K562 (cell line): ENCODE measurements at regions not wholly inside any gene's neighbourhood (a gene's known extent, or its start where the extent isn't known, plus 50 kb on each side); places are given as distances from the start of the nearest gene placed in this dataset.

Source experiments
- ATAC-seq: fragments of 200-7000 bp; cut with Tn5 transposase; 3 replicates; pipeline ENCODE4 v1.9.1; 2020; ENCODE audit warnings: moderate library complexity
- BruUV-seq: library from RNA; stranded (reverse); fragments of 400-500 nt; replicated peaks from 2 replicates; lab custom pipeline; 2021; lab: Mats Ljungman, UMichigan
- CTCF ChIA-PET: fragments of 300-600 bp; formaldehyde crosslinking; extraction: SDS; loops from one replicate; lab custom pipeline; 2021; ENCODE audit warnings: low intra/inter-chr PET ratio; lab: Yijun Ruan, JAX
- POLR2A ChIA-PET: fragments of 300-600, 350-650 bp; sonication (Branson Sonifier 250); formaldehyde crosslinking; extraction: SDS; loops from one replicate; lab custom pipeline; 2021; ENCODE audit warnings: antibody characterized with exemption, inconsistent platforms; lab: Yijun Ruan, JAX
- DNase-seq, 4 experiments: peaks; one replicate each; pipeline versions ENCODE4 v3.0.0 to v3.0.0-alpha.2; 2011 to 2018; ENCODE audit warnings: low spot score in 3 of 4, mixed read lengths in 3 of 4; ENCODE audit errors: extremely low read depth in 1 of 4
- FAIRE-seq: peaks from 2 replicates; lab custom pipeline; 2011; peaks lifted over from hg19 to GRCh38; lab: Jason Lieb, UNC
- H2AFZ ChIP-seq: 2 replicates; pipeline ENCODE4 v1.6.0; 2011; ENCODE audit warnings: low read depth, low read length, control low read depth, inconsistent platforms
- H3K27ac ChIP-seq: fragments of 200-600 bp; 3 replicates; pipeline ENCODE4 v1.8.0; 2011; ENCODE audit warnings: low read depth, mild to moderate bottlenecking, control low read depth, inconsistent platforms, low read length, moderate library complexity, mixed read lengths; ENCODE audit errors: extremely low read depth
- H3K27me3 ChIP-seq, 2 experiments: fragments of 300-600 bp in 1 of 2; 2 replicates in 1 of 2; 3 replicates in 1 of 2; pipeline versions ENCODE4 v1.6.0 to v1.8.0; 2011; ENCODE audit warnings: inconsistent platforms in 2 of 2, low read length in 2 of 2, mild to moderate bottlenecking in 1 of 2, mixed read lengths in 1 of 2, moderate library complexity in 1 of 2; ENCODE audit not compliant: control insufficient read depth in 2 of 2, insufficient read depth in 2 of 2
- H3K36me3 ChIP-seq: fragments of 300-600 bp; 3 replicates; pipeline ENCODE4 v1.8.0; 2011; ENCODE audit warnings: mild to moderate bottlenecking, low read length, inconsistent platforms; ENCODE audit not compliant: control insufficient read depth, insufficient read depth
- H3K4me1 ChIP-seq, 2 experiments: fragments of 200-600 bp in 1 of 2; replicated peaks in 1 of 2; 2 replicates in 1 of 2; 3 replicates in 1 of 2; pipeline versions ENCODE4 v1.5.1 to v1.8.0; 2011; ENCODE audit warnings: inconsistent platforms in 2 of 2, low read length in 2 of 2, mild to moderate bottlenecking in 1 of 2, mixed read lengths in 1 of 2, moderate library complexity in 1 of 2; ENCODE audit not compliant: control insufficient read depth in 2 of 2, insufficient read depth in 2 of 2
- H3K4me2 ChIP-seq: 2 replicates; pipeline ENCODE4 v1.6.1; 2011; ENCODE audit warnings: low read length, control low read depth, inconsistent platforms, mixed read lengths; ENCODE audit not compliant: insufficient read depth
- H3K4me3 ChIP-seq: fragments of 200-600 bp; sonication (generic), shearing (Covaris generic); 2 replicates; pipeline ENCODE4 v1.5.1; 2016; ENCODE audit warnings: control low read depth, inconsistent platforms
- H3K79me2 ChIP-seq: fragments of 200-600 bp; 3 replicates; pipeline ENCODE4 v1.8.0; 2011; ENCODE audit warnings: low read length, inconsistent platforms; ENCODE audit not compliant: control insufficient read depth, insufficient read depth
- H3K9ac ChIP-seq, 2 experiments: 2 replicates each; pipeline versions ENCODE4 v1.6.0 to v1.6.1; 2011; ENCODE audit warnings: low read depth in 2 of 2, low read length in 2 of 2, control low read depth in 1 of 2, inconsistent platforms in 1 of 2, mild to moderate bottlenecking in 1 of 2, mixed read lengths in 1 of 2; ENCODE audit not compliant: insufficient read depth in 1 of 2
- H3K9me1 ChIP-seq: one replicate; pipeline ENCODE4 v1.6.0; 2011; ENCODE audit warnings: inconsistent platforms, mild to moderate bottlenecking, low read length, moderate library complexity; ENCODE audit not compliant: control insufficient read depth, insufficient read depth
- H3K9me3 ChIP-seq: replicated peaks from 2 replicates; pipeline ENCODE4 v1.5.1; 2011; ENCODE audit warnings: low read depth, low read length, inconsistent platforms; ENCODE audit not compliant: control insufficient read depth, insufficient read depth
- H4K20me1 ChIP-seq: replicated peaks from 2 replicates; pipeline ENCODE4 v1.6.1; 2011; ENCODE audit warnings: low read length, inconsistent platforms, mixed read lengths; ENCODE audit not compliant: control insufficient read depth, insufficient read depth
- BCL6 ChIP-seq: fragments of 250-450 bp; sonication (Bioruptor Pico); IDR thresholded peaks from 2 replicates; pipeline ENCODE4 v1.4.0; 2020
- E2F8 ChIP-seq: fragments of 450-650 bp; IDR thresholded peaks from 2 replicates; pipeline ENCODE4 v1.7.1; 2018; ENCODE audit warnings: mild to moderate bottlenecking, low read depth; ENCODE audit not compliant: partially characterized antibody
- ELF2 ChIP-seq: fragments of 250-450 bp; sonication (Bioruptor Pico); IDR thresholded peaks from 2 replicates; pipeline ENCODE4 v1.5.0; 2021; ENCODE audit warnings: mild to moderate bottlenecking
- FOXM1 ChIP-seq, 2 experiments: fragments of 450-650 bp in 1 of 2; sonication (generic) in 1 of 2; formaldehyde crosslinking in 1 of 2; IDR thresholded peaks; 2 replicates each; pipeline versions ENCODE4 v1.6.1 to v1.9.0; 2017 to 2022; ENCODE audit warnings: low read depth in 2 of 2, mild to moderate bottlenecking in 2 of 2, missing genetic modification reagents in 1 of 2, moderate library complexity in 1 of 2
- HMG20A ChIP-seq: fragments of 450-650 bp; formaldehyde crosslinking; conservative IDR thresholded peaks from 2 replicates; pipeline ENCODE4 v1.4.0; 2020; ENCODE audit warnings: mild to moderate bottlenecking, mixed read lengths
- HNRNPUL1 ChIP-seq: fragments of 200-400 bp; formaldehyde crosslinking; IDR thresholded peaks from 2 replicates; pipeline ENCODE4 v1.6.1; 2017; ENCODE audit warnings: low read length
- MEIS2 ChIP-seq: fragments of 450-650 bp; IDR thresholded peaks from 2 replicates; pipeline ENCODE4 v1.6.1; 2014; ENCODE audit warnings: mild to moderate bottlenecking; ENCODE audit not compliant: partially characterized antibody
- NCOA6 ChIP-seq: fragments of 450-650 bp; IDR thresholded peaks from 2 replicates; pipeline ENCODE4 v1.6.1; 2017; ENCODE audit warnings: mild to moderate bottlenecking
- U2AF2 ChIP-seq: fragments of 200-400 bp; formaldehyde crosslinking; optimal IDR thresholded peaks from 2 replicates; pipeline ENCODE3; 2017; ENCODE audit warnings: low read depth, mild to moderate bottlenecking, low read length
- ZNF280A ChIP-seq: fragments of 450-650 bp; IDR thresholded peaks from 2 replicates; pipeline ENCODE4 v1.6.1; 2018; ENCODE audit warnings: mild to moderate bottlenecking, low read depth; ENCODE audit not compliant: partially characterized antibody
- ZNF589 ChIP-seq: fragments of 200-800 bp; sonication (Bioruptor generic); IDR thresholded peaks from 2 replicates; pipeline ENCODE4 v1.6.1; 2016; ENCODE audit warnings: low read depth, missing genetic modification characterization, missing compliant biosample characterization
- ZNF696 ChIP-seq: fragments of 250-450 bp; sonication (Bioruptor Pico); conservative IDR thresholded peaks from 2 replicates; pipeline ENCODE4 v1.4.0; 2020; ENCODE audit warnings: mild to moderate bottlenecking, moderate library complexity
- WGBS: fragments of 100-300 bp; shearing (Covaris generic); methylation state at CpG from one replicate; pipeline ENCODE4 v1.1.6; 2016; ENCODE audit warnings: low coverage, mixed read lengths; ENCODE audit not compliant: insufficient coverage; ENCODE audit errors: missing lambda C conversion rate; 5-methylcytosine and 5-hydroxymethylcytosine counted together
- in situ Hi-C: fragments of 300-500 bp; cut with MboI; formaldehyde crosslinking; loops from 4 replicates; pipeline ENCODE4 v1.15.0; 2018; ENCODE audit warnings: inconsistent platforms, mixed read lengths
- intact Hi-C: fragments of 100-400 bp; cut with micrococcal nuclease; formaldehyde crosslinking; loops from 2 replicates; pipeline ENCODE4 v1.14.2; 2022

- FAIRE-seq (no peak), DNase-seq (no peak), ATAC-seq (no peak)
- H3K79me2 ChIP-seq = no peaks in the 10 kb centered on the region
- BruUV-seq = no TSS peak
- no peaks in the 10 kb centered on the region for H3K9me1 ChIP-seq
- ChIA-PET POLR2A (interaction anchor here (0.6 kb wide), 1 partner anchor 39 kb away, joined by 3 read pairs; no protein-coding TSS in a partner anchor), CTCF (interaction anchor here (0.6 kb wide), 1 partner anchor 415 kb away, joined by 3 read pairs; no protein-coding TSS in a partner anchor)
- TF ChIP-seq ZNF696 (no peak), U2AF2 (no peak), MEIS2 (no peak), ZNF589 (CRISPR knock-in tag) (no peak), NCOA6 (no peak), FOXM1 (IDR thresholded peaks at IDR 0.05; ENCODE audit: low read depth) (no peak), FOXM1 (CRISPR knock-in tag; IDR thresholded peaks at IDR 0.05; ENCODE audit: low read depth) (no peak), E2F8 (no peak), ZNF280A (no peak), HNRNPUL1 (no peak), HMG20A (CRISPR knock-in tag) (no peak), BCL6 (CRISPR knock-in tag) (no peak), ELF2 (no peak)
- H3K36me3 ChIP-seq = no peaks in the 10 kb centered on the region
- intact Hi-C loops = no loop called here
- no peaks in the 10 kb centered on the region for H3K27me3 ChIP-seq
- WGBS = 1% methylated on average over 9 of the region's 11 CpGs
- no peak overlapping the region for H3K4me3 ChIP-seq
- no peak overlapping the region for H3K27ac ChIP-seq
- H3K9me3 ChIP-seq = no peaks in the 10 kb centered on the region
- H3K4me2 ChIP-seq = no peak overlapping the region
- no peak overlapping the region for H3K9ac ChIP-seq
- no peak overlapping the region for H2AFZ ChIP-seq
- H4K20me1 ChIP-seq = no peaks in the 10 kb centered on the region
- in situ Hi-C loops = no loop called here
- no peaks in the 10 kb centered on the region for H3K4me1 ChIP-seq
Measured at GRCh38 chr14:98847521-98848468, 424.2 kb downstream of the BCL11B start.
